Osteoblast (primary cell): ENCODE measurements at regions not wholly inside any gene's neighbourhood (a gene's known extent, or its start where the extent isn't known, plus 50 kb on each side); places are given as distances from the start of the nearest gene placed in this dataset.

ENCODE experiments used
- DNase-seq: peaks from one replicate; pipeline ENCODE4 v3.0.0; 2011; ENCODE audit warnings: low spot score, mixed read lengths; ENCODE audit not compliant: insufficient read length; ENCODE audit errors: missing footprints
- H2AFZ ChIP-seq: 2 replicates; pipeline ENCODE4 v1.6.0; 2011; ENCODE audit warnings: mild to moderate bottlenecking, low read length
- H3K27ac ChIP-seq: 2 replicates; pipeline ENCODE4 v1.5.1; 2011; ENCODE audit warnings: mild to moderate bottlenecking, low read depth, low read length, moderate library complexity
- H3K27me3 ChIP-seq: 2 replicates; pipeline ENCODE4 v1.6.0; 2012; ENCODE audit warnings: mild to moderate bottlenecking, control low read depth, inconsistent platforms, low read length, moderate library complexity; ENCODE audit not compliant: insufficient read depth
- H3K36me3 ChIP-seq: 2 replicates; pipeline ENCODE4 v1.5.1; 2011; ENCODE audit warnings: mild to moderate bottlenecking, low read length, control low read depth, moderate library complexity; ENCODE audit not compliant: insufficient read depth
- H3K4me1 ChIP-seq: 2 replicates; pipeline ENCODE4 v1.5.1; 2011; ENCODE audit warnings: mild to moderate bottlenecking, low read length, control low read depth, moderate library complexity; ENCODE audit not compliant: insufficient read depth
- H3K4me2 ChIP-seq: 2 replicates; pipeline ENCODE4 v1.6.0; 2011; ENCODE audit warnings: mild to moderate bottlenecking, low read length; ENCODE audit not compliant: insufficient read depth
- H3K4me3 ChIP-seq: fragments of 200-600 bp; sonication (generic); 3 replicates; pipeline ENCODE4 v1.5.1; 2012; ENCODE audit warnings: mild to moderate bottlenecking, low read length, inconsistent platforms; ENCODE audit not compliant: insufficient read depth
- H3K79me2 ChIP-seq: 2 replicates; pipeline ENCODE4 v1.6.0; 2012; ENCODE audit warnings: mild to moderate bottlenecking, low read length, control low read depth, inconsistent platforms; ENCODE audit not compliant: insufficient read depth
- H3K9me3 ChIP-seq: 2 replicates; pipeline ENCODE4 v1.5.1; 2011; ENCODE audit warnings: low read depth, low read length, control low read depth
- H4K20me1 ChIP-seq: 2 replicates; pipeline ENCODE4 v1.6.0; 2012; ENCODE audit warnings: mild to moderate bottlenecking, low read length, control low read depth; ENCODE audit not compliant: insufficient read depth
- CTCF ChIP-seq: IDR thresholded peaks from 2 replicates; pipeline ENCODE4 v1.5.1; 2011; ENCODE audit warnings: mild to moderate bottlenecking, low read depth, low read length, moderate library complexity; ENCODE audit errors: extremely low read depth

- Histone ChIP-seq H3K4me2 (peak overlapping the region; percentile 56), H3K27ac (no peak overlapping the region), H3K79me2 (no peaks in the 10 kb centered on the region), H3K36me3 (no peaks in the 10 kb centered on the region), H4K20me1 (no peaks in the 10 kb centered on the region), H3K27me3 (no peaks in the 10 kb centered on the region), H3K4me3 (no peak overlapping the region), H3K9me3 (no peaks in the 10 kb centered on the region), H3K4me1 (peaks cover 23% of the 10 kb centered on the region), H2AFZ (peak overlapping the region; percentile 51)
- no peak for DNase-seq
- no peak for TF ChIP-seq CTCF
Measured at GRCh38 chr12:89977405-89978085, 268.9 kb upstream of the ATP2B1 start.

GRCh38 chr12:89976866-89977265, 268.2 kb upstream of the ATP2B1 start:
- no peaks in the 10 kb centered on the region for H3K9me3 ChIP-seq
- H3K27ac ChIP-seq: no peak overlapping the region
- H3K27me3 ChIP-seq: no peaks in the 10 kb centered on the region
- peak overlapping the region; percentile 56 for H3K4me2 ChIP-seq
- no peaks in the 10 kb centered on the region for H3K36me3 ChIP-seq
- no peak overlapping the region for H3K4me3 ChIP-seq
- no peaks in the 10 kb centered on the region for H4K20me1 ChIP-seq
- DNase-seq: no peak
- H3K79me2 ChIP-seq: no peaks in the 10 kb centered on the region
- H2AFZ ChIP-seq: peak overlapping the region; percentile 51
- TF ChIP-seq CTCF: no peak
- peaks cover 23% of the 10 kb centered on the region for H3K4me1 ChIP-seq

GRCh38 chr12:89975574-89975973, 266.9 kb upstream of the ATP2B1 start:
- Histone ChIP-seq H4K20me1 (no peaks in the 10 kb centered on the region), H3K27me3 (no peaks in the 10 kb centered on the region)

GRCh38 chr12:89971880-89972279, 263.2 kb upstream of the ATP2B1 start:
- Histone ChIP-seq H3K4me3 (no peak overlapping the region), H3K4me2 (no peak overlapping the region), H3K9me3 (no peaks in the 10 kb centered on the region), H3K36me3 (no peaks in the 10 kb centered on the region), H3K27ac (no peak overlapping the region), H3K79me2 (no peaks in the 10 kb centered on the region), H3K27me3 (no peaks in the 10 kb centered on the region), H2AFZ (no peak overlapping the region), H4K20me1 (no peaks in the 10 kb centered on the region), H3K4me1 (peaks cover 3% of the 10 kb centered on the region)
- no peak for TF ChIP-seq CTCF
- no peak for DNase-seq

More at GRCh38 chr12:89975574-89975973, 266.9 kb upstream of the ATP2B1 start:
- Histone ChIP-seq H3K36me3 (no peaks in the 10 kb centered on the region), H3K27ac (no peak overlapping the region), H3K79me2 (no peaks in the 10 kb centered on the region), H3K4me3 (no peak overlapping the region), H3K9me3 (no peaks in the 10 kb centered on the region), H3K4me1 (peaks cover 21% of the 10 kb centered on the region), H3K4me2 (no peak overlapping the region), H2AFZ (no peak overlapping the region)
- no peak for DNase-seq
- TF ChIP-seq CTCF: no peak
